ENCODE measurements at regions not wholly inside any gene's neighbourhood (a gene's known extent, or its start where the extent isn't known, plus 50 kb on each side); places are given as distances from the start of the nearest gene placed in this dataset.

DNA sequence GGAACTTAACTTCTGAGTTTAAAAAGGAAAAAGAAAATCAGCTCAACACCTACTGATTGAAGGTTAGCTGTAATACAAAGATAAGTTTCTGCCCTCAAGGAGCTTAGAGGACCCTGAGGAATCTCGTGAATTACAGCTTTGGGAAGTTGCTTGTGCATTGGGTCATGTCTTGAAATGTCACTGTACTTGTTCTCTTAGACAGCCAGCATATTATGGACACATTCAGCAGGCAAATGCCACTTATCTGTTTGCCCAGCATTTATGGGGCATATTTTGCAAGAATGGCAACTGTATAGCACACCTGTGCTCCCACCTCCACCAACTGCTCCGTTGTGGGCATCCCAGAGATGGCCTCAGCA, 263.6 kb upstream of the CRY1 start:
- no peak overlapping the region for H3K27ac Mint-ChIP-seq
- H3K27me3 Mint-ChIP-seq (ENCODE audit: low read depth), result peaks cover 15% of the 10 kb centered on the region
- peaks cover 14% of the 10 kb centered on the region for H3K9me3 Mint-ChIP-seq
- H3K4me3 Mint-ChIP-seq, result no peak overlapping the region
- no peaks in the 10 kb centered on the region for H3K36me3 Mint-ChIP-seq (ENCODE audit: low read depth)
- TF ChIP-seq, protein P1, sequence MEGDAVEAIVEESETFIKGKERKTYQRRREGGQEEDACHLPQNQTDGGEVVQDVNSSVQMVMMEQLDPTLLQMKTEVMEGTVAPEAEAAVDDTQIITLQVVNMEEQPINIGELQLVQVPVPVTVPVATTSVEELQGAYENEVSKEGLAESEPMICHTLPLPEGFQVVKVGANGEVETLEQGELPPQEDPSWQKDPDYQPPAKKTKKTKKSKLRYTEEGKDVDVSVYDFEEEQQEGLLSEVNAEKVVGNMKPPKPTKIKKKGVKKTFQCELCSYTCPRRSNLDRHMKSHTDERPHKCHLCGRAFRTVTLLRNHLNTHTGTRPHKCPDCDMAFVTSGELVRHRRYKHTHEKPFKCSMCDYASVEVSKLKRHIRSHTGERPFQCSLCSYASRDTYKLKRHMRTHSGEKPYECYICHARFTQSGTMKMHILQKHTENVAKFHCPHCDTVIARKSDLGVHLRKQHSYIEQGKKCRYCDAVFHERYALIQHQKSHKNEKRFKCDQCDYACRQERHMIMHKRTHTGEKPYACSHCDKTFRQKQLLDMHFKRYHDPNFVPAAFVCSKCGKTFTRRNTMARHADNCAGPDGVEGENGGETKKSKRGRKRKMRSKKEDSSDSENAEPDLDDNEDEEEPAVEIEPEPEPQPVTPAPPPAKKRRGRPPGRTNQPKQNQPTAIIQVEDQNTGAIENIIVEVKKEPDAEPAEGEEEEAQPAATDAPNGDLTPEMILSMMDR (IDR thresholded peaks at IDR 0.05; ENCODE audit: unreplicated experiment in 3 of 3), result no peak
- peaks cover 5% of the 10 kb centered on the region for H3K4me1 Mint-ChIP-seq

DNA sequence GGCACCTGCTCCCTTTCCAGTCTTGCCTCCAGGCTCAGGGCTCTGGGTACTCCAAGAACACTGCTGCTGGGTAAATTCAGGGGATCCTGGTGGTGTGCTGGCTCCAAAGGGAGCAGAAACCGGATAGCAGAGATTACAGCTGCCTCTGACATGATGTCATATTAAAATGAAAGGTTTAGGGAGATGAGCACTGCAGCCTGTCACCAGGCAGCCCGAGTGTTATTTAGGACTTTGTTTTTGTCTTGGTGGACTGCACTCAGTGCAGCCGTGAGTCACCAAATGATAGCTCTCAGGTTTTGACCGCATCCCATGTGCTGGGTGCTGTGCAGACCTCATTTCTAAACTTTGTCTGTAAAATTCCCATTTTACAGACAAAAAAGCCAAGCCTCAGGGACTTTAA, 266.0 kb upstream of the CRY1 start:
- no peak overlapping the region for H3K4me3 Mint-ChIP-seq
- peaks cover 4% of the 10 kb centered on the region for H3K9me3 Mint-ChIP-seq
- H3K27ac Mint-ChIP-seq, result no peak overlapping the region
- TF ChIP-seq, protein P1 (IDR thresholded peaks at IDR 0.05; ENCODE audit: unreplicated experiment in 3 of 3), result no peak
- H3K36me3 Mint-ChIP-seq (ENCODE audit: low read depth), result no peaks in the 10 kb centered on the region
- H3K4me1 Mint-ChIP-seq, result peaks cover 5% of the 10 kb centered on the region
- H3K27me3 Mint-ChIP-seq (ENCODE audit: low read depth), result peaks cover 8% of the 10 kb centered on the region

DNA sequence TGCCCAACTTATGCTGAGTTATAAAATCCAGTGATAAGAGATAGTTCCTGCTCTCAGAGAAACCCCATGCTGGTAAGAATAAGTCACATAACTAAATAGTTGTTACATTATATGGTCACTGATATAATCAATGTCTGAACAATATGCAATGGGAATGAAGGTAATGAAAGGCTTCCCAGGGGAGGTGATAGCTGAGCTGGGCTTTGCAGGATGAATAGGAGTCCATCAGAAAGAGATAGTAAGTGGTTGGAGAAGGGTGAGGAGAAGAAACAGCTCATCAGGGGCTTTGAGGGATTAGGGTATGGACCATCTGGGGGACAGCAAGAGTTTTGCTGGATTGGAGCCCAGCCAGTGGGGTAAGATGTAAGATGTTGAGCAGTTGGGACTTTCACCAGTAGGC, 266.7 kb upstream of the CRY1 start:
- no peak overlapping the region for H3K4me3 Mint-ChIP-seq
- TF ChIP-seq, protein P1 (IDR thresholded peaks at IDR 0.05; ENCODE audit: unreplicated experiment in 3 of 3), result no peak
- H3K27ac Mint-ChIP-seq, result no peak overlapping the region
- H3K9me3 Mint-ChIP-seq, result no peaks in the 10 kb centered on the region
- peaks cover 9% of the 10 kb centered on the region for H3K27me3 Mint-ChIP-seq (ENCODE audit: low read depth)
- H3K36me3 Mint-ChIP-seq (ENCODE audit: low read depth), result no peaks in the 10 kb centered on the region
- peaks cover 5% of the 10 kb centered on the region for H3K4me1 Mint-ChIP-seq

DNA sequence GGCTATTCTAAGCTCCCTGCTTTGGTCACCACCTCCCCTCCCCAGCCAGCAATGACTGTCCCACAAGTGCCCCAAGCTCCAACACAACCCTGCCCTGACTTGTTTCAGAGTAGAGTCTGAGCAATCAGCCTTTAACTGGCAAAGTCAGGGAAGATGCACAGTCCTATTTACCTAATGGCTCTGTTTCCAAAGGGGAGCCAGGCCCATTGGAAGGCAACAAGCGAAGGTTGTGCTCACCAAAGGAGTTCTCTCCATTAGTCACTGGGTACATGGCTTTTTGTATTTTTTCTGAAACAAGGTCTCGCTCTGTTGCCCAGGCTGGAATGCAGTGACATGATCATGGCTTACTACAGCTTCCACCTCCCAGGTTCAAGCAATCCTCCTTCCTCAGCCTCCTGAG, 267.1 kb upstream of the CRY1 start:
- TF ChIP-seq, protein P1 (IDR thresholded peaks at IDR 0.05; ENCODE audit: unreplicated experiment in 3 of 3), result no peak
- no peak overlapping the region for H3K27ac Mint-ChIP-seq

DNA sequence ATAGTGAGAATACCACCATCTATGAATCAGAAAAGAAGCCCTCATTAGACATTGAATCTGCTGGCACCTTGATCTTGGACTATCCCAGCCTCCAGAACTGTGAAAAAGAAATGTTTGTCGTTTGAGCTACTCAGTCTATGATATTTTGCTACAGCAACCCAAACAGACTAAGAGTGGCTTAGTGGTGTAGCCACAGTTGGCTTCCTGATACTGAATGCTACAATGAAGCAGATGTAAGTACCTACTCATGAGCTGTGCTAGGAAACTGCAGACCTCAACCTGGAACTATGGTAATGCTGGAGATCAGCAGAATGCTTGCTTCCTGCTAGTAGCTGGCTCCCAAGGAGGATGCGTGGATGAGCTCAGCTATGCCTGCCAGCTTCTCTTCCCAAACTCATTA, 268.6 kb upstream of the CRY1 start:
- TF ChIP-seq, protein P1 (IDR thresholded peaks at IDR 0.05; ENCODE audit: unreplicated experiment in 3 of 3), result no peak
- no peaks in the 10 kb centered on the region for H3K36me3 Mint-ChIP-seq (ENCODE audit: low read depth)
- H3K27me3 Mint-ChIP-seq (ENCODE audit: low read depth), result peaks cover 9% of the 10 kb centered on the region

More for the DNA sequence above, 267.1 kb upstream of the CRY1 start:
- H3K27me3 Mint-ChIP-seq (ENCODE audit: low read depth), result peaks cover 9% of the 10 kb centered on the region
- no peaks in the 10 kb centered on the region for H3K9me3 Mint-ChIP-seq
- H3K4me1 Mint-ChIP-seq, result peaks cover 5% of the 10 kb centered on the region
- H3K36me3 Mint-ChIP-seq (ENCODE audit: low read depth), result no peaks in the 10 kb centered on the region
- H3K4me3 Mint-ChIP-seq, result no peak overlapping the region

DNA sequence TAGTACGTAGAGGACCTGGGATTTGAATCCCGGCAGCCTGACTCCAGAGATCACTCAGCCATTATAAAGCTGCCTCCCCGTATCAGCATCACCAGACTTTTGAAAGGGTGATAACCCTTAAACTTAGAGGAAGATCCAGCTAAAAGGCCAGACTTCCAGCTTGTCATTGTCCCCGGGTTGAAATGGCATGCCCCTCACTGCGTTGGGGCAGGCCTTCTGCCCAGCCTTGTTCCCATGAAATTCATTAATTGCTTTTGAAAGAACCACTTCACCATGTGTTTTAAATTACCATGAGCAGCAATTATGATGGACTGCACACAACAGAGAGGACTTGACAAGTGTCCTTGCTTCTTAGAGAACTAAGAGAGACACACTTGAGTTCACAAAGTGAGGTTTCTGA, 269.6 kb upstream of the CRY1 start:
- H3K4me1 Mint-ChIP-seq, result no peaks in the 10 kb centered on the region
- TF ChIP-seq, protein P1 (IDR thresholded peaks at IDR 0.05; ENCODE audit: unreplicated experiment in 3 of 3), result no peak
- no peaks in the 10 kb centered on the region for H3K9me3 Mint-ChIP-seq
- no peak overlapping the region for H3K27ac Mint-ChIP-seq
- H3K27me3 Mint-ChIP-seq (ENCODE audit: low read depth), result peaks cover 9% of the 10 kb centered on the region
- no peak overlapping the region for H3K4me3 Mint-ChIP-seq
- no peaks in the 10 kb centered on the region for H3K36me3 Mint-ChIP-seq (ENCODE audit: low read depth)

More for the DNA sequence above, 268.6 kb upstream of the CRY1 start:
- Mint-ChIP-seq H3K9me3 (no peaks in the 10 kb centered on the region), H3K4me1 (no peaks in the 10 kb centered on the region), H3K4me3 (no peak overlapping the region), H3K27ac (no peak overlapping the region)
